Uterus (tissue), 3 donors: ENCODE measurements at regions not wholly inside any gene's neighbourhood (a gene's known extent, or its start where the extent isn't known, plus 50 kb on each side); places are given as distances from the start of the nearest gene placed in this dataset.

Experiments
- DNase-seq, 2 donors: peaks; one replicate each; pipeline ENCODE4 v3.0.0-alpha.2; 2019 to 2020
- H3K27ac ChIP-seq, 2 donors: fragments of 200-600 bp; sonication (generic); 1 replicate in 1 of 2; 2 replicates in 1 of 2; pipeline ENCODE4 v1.5.1; 2016 to 2018
- H3K27me3 ChIP-seq, 2 donors: fragments of 200-600 bp; sonication (generic); one replicate each; pipeline ENCODE4 v1.5.1; 2018 to 2019; ENCODE audit warnings: control low read depth in 1 of 2
- H3K36me3 ChIP-seq, 2 donors: fragments of 200-600 bp; sonication (generic); one replicate each; pipeline ENCODE4 v1.5.1; 2019; ENCODE audit warnings: control low read depth in 1 of 2
- H3K4me1 ChIP-seq, 2 donors: fragments of 200-600 bp; sonication (generic); one replicate each; pipeline ENCODE4 v1.5.1; 2018 to 2019; ENCODE audit warnings: control low read depth in 1 of 2
- H3K4me3 ChIP-seq, 2 donors: fragments of 200-600 bp; sonication (generic); 1 replicate in 1 of 2; 2 replicates in 1 of 2; pipeline ENCODE4 v1.5.1; 2018 to 2019; ENCODE audit warnings: mild to moderate bottlenecking in 1 of 2
- H3K9me3 ChIP-seq, 2 donors: fragments of 200-600 bp; sonication (generic); one replicate each; pipeline ENCODE4 v1.5.1; 2019; ENCODE audit warnings: control low read depth in 1 of 2
- CTCF ChIP-seq, 4 experiments: fragments of 200-600 bp in 2 of 4; fragments of 450-650 bp in 2 of 4; sonication (generic) in 2 of 4; IDR thresholded peaks; one replicate each; pipeline ENCODE4 v1.5.1; 2016 to 2019; ENCODE audit warnings: antibody characterized with exemption in 4 of 4, mild to moderate bottlenecking in 2 of 4, moderate library complexity in 1 of 4
- POLR2A ChIP-seq, 2 donors: fragments of 450-650 bp; IDR thresholded peaks; one replicate each; pipeline ENCODE4 v1.6.1; 2016; ENCODE audit warnings: antibody characterized with exemption in 2 of 2, mild to moderate bottlenecking in 1 of 2, moderate library complexity in 1 of 2
- intact Hi-C: fragments of 100-400 bp; cut with DNase I; formaldehyde crosslinking; loops from one replicate; pipeline ENCODE4 v1.15.1; 2023; ENCODE audit warnings: low total_unique reads
- donor health status: DM: yes; HTN: yes; CAD: no.

- no peaks in the 10 kb centered on the region for H3K9me3 ChIP-seq
- no peaks in the 10 kb centered on the region for H3K27me3 ChIP-seq
- no peaks in the 10 kb centered on the region for H3K4me1 ChIP-seq
- no peak for DNase-seq
- H3K36me3 ChIP-seq, result no peaks in the 10 kb centered on the region
- intact Hi-C loops, result no loop called here
- TF ChIP-seq POLR2A (IDR thresholded peaks at IDR 0.05) (no peak), CTCF (IDR thresholded peaks at IDR 0.05) (no peak)
- no peak overlapping the region for H3K4me3 ChIP-seq
- H3K27ac ChIP-seq, result no peak overlapping the region
Measured at GRCh38 chr4:178241601-178242118, 799.4 kb upstream of the AGA start.

GRCh38 chr4:178242655-178243054 lies 800.4 kb upstream of the AGA start:
- DNase-seq, result no peak
- no peaks in the 10 kb centered on the region for H3K36me3 ChIP-seq
- intact Hi-C loops, result no loop called here
- no peaks in the 10 kb centered on the region for H3K9me3 ChIP-seq
- no peak overlapping the region for H3K4me3 ChIP-seq
- no peaks in the 10 kb centered on the region for H3K27me3 ChIP-seq
- TF ChIP-seq POLR2A (IDR thresholded peaks at IDR 0.05) (no peak), CTCF (IDR thresholded peaks at IDR 0.05) (no peak)
- no peaks in the 10 kb centered on the region for H3K4me1 ChIP-seq
- no peak overlapping the region for H3K27ac ChIP-seq

GRCh38 chr4:178244785-178245184 lies 802.5 kb upstream of the AGA start:
- intact Hi-C loops, result no loop called here
- Histone ChIP-seq H3K27ac (no peak overlapping the region), H3K4me1 (no peaks in the 10 kb centered on the region), H3K4me3 (no peak overlapping the region), H3K9me3 (no peaks in the 10 kb centered on the region), H3K36me3 (no peaks in the 10 kb centered on the region), H3K27me3 (no peaks in the 10 kb centered on the region)
- TF ChIP-seq POLR2A (IDR thresholded peaks at IDR 0.05), result no peak
- no peak for DNase-seq

- no peak overlapping the region for H3K4me3 ChIP-seq
- no peaks in the 10 kb centered on the region for H3K27me3 ChIP-seq
- TF ChIP-seq CTCF (IDR thresholded peaks at IDR 0.05) (no peak), POLR2A (IDR thresholded peaks at IDR 0.05) (no peak)
Measured at GRCh38 chr4:178255172-178255571, 812.9 kb upstream of the AGA start.

GRCh38 chr4:178258603-178259002 lies 816.4 kb upstream of the AGA start:
- H3K4me1 ChIP-seq, result no peaks in the 10 kb centered on the region
- no peaks in the 10 kb centered on the region for H3K9me3 ChIP-seq
- H3K36me3 ChIP-seq, result no peaks in the 10 kb centered on the region
- H3K27ac ChIP-seq, result no peak overlapping the region
- no peak for TF ChIP-seq POLR2A (IDR thresholded peaks at IDR 0.05)
- TF ChIP-seq CTCF (IDR thresholded peaks at IDR 0.05), result no peak
- no peaks in the 10 kb centered on the region for H3K27me3 ChIP-seq
- DNase-seq, result no peak
- intact Hi-C loops, result no loop called here
- no peak overlapping the region for H3K4me3 ChIP-seq

More at GRCh38 chr4:178255172-178255571, 812.9 kb upstream of the AGA start:
- no peaks in the 10 kb centered on the region for H3K4me1 ChIP-seq
- H3K27ac ChIP-seq, result no peak overlapping the region
- intact Hi-C loops, result no loop called here
- no peaks in the 10 kb centered on the region for H3K36me3 ChIP-seq
- DNase-seq, result no peak
- no peaks in the 10 kb centered on the region for H3K9me3 ChIP-seq

- Histone ChIP-seq H3K27me3 (no peaks in the 10 kb centered on the region), H3K9me3 (no peaks in the 10 kb centered on the region), H3K4me1 (no peaks in the 10 kb centered on the region), H3K27ac (no peak overlapping the region), H3K4me3 (no peak overlapping the region), H3K36me3 (no peaks in the 10 kb centered on the region)
- intact Hi-C loops, result no loop called here
- TF ChIP-seq CTCF (IDR thresholded peaks at IDR 0.05) (no peak), POLR2A (IDR thresholded peaks at IDR 0.05) (no peak)
- no peak for DNase-seq
Measured at GRCh38 chr4:178259566-178259965, 817.3 kb upstream of the AGA start.
